ENCODE measurements at regions not wholly inside any gene's neighbourhood (a gene's known extent, or its start where the extent isn't known, plus 50 kb on each side); places are given as distances from the start of the nearest gene placed in this dataset.

- TF ChIP-seq, protein P1, sequence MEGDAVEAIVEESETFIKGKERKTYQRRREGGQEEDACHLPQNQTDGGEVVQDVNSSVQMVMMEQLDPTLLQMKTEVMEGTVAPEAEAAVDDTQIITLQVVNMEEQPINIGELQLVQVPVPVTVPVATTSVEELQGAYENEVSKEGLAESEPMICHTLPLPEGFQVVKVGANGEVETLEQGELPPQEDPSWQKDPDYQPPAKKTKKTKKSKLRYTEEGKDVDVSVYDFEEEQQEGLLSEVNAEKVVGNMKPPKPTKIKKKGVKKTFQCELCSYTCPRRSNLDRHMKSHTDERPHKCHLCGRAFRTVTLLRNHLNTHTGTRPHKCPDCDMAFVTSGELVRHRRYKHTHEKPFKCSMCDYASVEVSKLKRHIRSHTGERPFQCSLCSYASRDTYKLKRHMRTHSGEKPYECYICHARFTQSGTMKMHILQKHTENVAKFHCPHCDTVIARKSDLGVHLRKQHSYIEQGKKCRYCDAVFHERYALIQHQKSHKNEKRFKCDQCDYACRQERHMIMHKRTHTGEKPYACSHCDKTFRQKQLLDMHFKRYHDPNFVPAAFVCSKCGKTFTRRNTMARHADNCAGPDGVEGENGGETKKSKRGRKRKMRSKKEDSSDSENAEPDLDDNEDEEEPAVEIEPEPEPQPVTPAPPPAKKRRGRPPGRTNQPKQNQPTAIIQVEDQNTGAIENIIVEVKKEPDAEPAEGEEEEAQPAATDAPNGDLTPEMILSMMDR (conservative IDR thresholded peaks at IDR 0.05; ENCODE audit: low read depth, low read length) = no peak
- no peak for TF ChIP-seq CEBPB (IDR thresholded peaks at IDR 0.05; ENCODE audit: low read depth, low read length)
- TF ChIP-seq RFX5 (IDR thresholded peaks at IDR 0.05; ENCODE audit: low read depth, low read length) = no peak
- no peak for TF ChIP-seq MAZ (IDR thresholded peaks at IDR 0.05; ENCODE audit: borderline replicate concordance, low read depth, low read length)
- no peak for TF ChIP-seq RAD21 (IDR thresholded peaks at IDR 0.05; ENCODE audit: low read length)
Observed at GRCh38 chr3:182364323-182364722, 429.0 kb upstream of the ATP11B start.
